ENCODE measurements at regions not wholly inside any gene's neighbourhood (a gene's known extent, or its start where the extent isn't known, plus 50 kb on each side); places are given as distances from the start of the nearest gene placed in this dataset.

GRCh38 chr1:36675931-36676562 lies 193.3 kb upstream of the CSF3R start:
- no peak for DNase-seq

DNA sequence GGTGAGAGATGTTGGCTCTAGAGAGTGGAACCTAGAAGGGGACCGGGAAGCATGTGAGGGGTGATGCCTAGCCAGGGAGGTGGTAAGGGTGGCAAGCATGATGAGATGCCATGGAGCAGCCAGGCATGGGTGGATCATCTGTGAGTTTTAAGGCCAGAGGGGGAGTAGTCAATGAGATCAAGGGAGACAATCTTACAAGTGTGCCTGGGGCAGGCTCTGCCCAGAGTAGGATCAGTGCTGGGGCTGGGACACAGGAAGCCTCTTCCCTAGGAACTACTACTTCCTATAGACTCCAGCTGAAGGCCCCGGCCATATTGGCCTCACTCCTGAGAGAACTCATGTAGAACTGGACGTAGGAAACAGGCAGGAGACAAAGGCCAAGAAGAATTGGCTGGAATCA lies 192.4 kb upstream of the CSF3R start:
- no peak for DNase-seq

GRCh38 chr1:36673202-36673601 lies 190.5 kb upstream of the CSF3R start:
- DNase-seq = no peak

GRCh38 chr1:36669262-36669661 lies 186.5 kb upstream of the CSF3R start:
- no peak for DNase-seq

DNA sequence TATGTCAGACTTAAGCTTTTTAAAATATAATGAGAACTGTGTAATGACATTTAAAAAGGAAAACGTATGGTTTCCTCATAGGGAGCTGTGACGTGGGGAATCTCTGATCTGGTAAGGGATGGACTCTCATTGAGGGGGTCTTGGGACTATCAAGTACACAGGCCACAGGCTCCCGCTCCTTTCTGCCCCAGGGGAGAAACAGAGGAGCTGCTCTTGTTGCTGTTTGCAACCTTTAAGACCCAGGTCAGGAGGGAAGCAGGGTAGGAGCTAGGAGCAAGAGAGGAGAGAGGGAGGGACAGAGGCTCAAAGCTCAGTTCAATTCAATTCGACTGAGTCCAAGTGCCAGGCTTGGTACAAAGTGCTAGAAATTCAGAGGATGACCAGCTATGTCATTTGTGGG lies 185.1 kb upstream of the CSF3R start:
- DNase-seq = no peak

DNA sequence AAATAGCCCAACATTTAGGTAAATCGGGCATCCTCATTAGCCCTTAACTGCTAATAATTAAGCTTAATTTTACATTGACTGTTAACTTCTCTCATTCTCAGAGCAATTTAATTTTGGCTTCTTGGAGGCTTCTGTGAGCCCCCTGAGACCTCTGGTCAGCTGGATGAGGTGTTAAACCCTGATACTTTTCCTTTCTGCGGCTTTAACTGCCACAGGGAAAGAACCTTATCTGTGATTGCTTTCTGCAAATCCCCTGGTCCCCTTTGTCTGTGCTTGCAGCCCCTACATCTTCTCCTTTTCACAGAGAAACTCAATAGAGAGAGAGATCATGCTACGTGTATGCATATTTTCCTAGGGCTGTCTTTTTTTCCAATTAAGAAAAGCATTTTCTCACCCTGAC lies 184.5 kb upstream of the CSF3R start:
- DNase-seq = no peak

DNA sequence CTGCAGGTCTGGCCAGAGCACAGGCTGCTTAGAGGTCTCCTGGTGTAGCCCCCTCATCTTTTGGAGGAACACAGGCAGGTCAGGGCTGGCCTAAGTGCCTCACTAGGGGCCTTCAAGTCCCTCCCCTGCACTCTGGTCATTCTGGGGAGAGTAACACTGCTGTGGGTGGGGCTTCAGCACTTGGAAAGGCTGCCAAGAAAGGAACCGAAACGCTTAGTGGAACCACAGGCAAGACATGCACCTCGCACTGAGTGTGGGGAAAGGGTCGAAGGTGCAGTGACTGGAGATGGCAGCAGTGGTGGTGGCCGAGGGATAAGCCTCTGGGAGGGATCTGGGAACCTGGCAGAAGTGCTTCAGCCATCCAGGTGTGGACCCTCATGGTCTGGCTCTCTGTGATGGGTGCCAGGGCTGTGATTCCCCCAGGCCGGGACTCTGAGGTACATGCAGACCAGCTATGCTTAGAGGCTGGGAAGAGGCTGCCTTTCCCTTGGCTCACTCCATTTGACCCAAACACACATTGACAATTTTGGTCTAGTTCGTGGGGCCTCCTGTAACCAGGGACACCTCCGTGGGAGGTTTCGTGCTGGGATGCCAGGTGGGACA lies 182.9 kb upstream of the CSF3R start:
- no peak for DNase-seq

- no peak for DNase-seq
These were observed 182.0 kb upstream of the CSF3R start for GRCh38 chr1:36664571-36665287.

GRCh38 chr1:36663772-36664430 lies 181.2 kb upstream of the CSF3R start:
- no peak for DNase-seq

DNA sequence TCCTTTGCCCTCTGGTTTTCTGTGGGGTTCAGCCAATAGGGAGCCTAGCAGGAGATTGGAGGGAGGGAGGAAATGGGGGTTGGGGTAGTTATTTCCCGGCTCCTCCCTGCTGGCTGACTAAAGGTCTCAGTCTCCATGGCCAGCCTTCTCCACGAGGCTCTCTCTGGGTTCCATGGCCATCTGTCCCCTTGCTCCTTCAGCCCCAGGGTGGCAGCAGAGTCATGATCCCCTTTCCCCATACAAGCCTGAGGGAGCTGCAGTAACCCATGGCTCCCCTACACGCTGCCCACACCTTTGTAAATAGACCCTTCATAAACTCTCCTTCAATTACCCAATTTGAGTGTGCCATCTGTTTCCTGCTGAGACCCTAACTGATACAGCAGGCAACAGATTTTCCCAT lies 176.1 kb upstream of the CSF3R start:
- DNase-seq = no peak

DNA sequence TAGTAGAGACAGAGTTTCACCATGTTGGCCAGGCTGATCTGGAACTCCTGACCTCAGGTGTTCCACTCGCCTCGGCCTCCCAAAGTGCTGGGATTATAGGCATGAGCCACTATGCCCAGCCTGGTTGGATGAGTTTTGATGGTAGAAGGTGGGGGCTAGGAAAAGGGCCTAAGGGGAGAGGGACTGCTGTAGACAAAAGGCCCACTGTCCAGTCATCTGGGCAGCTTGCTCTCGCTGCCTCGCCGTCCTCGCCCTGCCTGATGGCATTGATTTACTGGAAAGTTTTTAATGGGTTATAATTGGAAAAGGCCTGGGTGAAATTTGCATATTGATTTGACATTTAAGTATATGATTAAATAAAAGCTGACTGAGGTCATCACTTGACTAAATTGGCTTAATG lies 175.1 kb upstream of the CSF3R start:
- DNase-seq = no peak

DNA sequence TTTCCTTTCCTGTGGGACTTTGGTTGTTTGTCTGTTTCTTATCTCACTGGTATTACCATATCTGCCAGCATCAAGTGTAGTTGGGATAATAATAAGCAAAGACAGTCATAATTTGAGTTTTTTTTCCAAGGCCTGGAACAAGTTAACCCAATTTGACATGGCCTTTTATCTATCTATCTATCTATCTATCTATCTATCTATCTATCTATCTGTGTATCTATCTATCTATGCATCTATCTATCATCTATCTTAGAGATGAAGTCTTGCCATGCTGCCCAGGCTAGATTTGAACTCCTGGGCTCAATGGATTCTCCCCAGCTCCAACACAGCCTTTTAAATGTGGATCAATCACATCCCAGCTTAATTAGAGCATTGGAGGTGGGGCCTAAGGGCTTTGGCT lies 174.1 kb upstream of the CSF3R start:
- no peak for DNase-seq

- DNase-seq = no peak
These were observed 173.6 kb upstream of the CSF3R start for GRCh38 chr1:36656271-36656670.

- no peak for DNase-seq
These were observed 171.9 kb upstream of the CSF3R start for GRCh38 chr1:36654586-36654985.

- peak; percentile 85 for DNase-seq
These were observed 171.1 kb upstream of the CSF3R start for GRCh38 chr1:36653850-36654249.

DNA sequence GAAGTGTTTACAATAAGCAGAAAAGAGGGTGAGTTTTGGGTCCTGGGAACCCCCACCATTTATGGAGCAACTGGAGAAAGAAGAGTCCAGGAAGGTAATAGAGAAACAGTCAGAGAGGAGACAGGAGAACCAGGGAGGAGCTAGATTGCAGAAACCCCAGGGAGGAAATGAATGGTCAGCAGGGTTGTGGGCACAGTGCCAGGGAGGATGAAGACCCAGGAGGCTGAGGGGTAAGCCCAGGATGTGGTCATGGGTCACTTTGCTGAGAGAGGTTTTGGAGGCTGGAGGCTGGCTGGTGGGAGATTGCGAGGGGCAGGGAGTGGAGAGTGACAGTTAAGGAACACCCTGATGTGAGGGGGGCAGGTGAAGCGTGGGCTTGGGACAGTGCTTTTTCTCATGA lies 169.9 kb upstream of the CSF3R start:
- no peak for DNase-seq

- no peak for DNase-seq
These were observed 169.3 kb upstream of the CSF3R start for GRCh38 chr1:36652011-36652410.

DNA sequence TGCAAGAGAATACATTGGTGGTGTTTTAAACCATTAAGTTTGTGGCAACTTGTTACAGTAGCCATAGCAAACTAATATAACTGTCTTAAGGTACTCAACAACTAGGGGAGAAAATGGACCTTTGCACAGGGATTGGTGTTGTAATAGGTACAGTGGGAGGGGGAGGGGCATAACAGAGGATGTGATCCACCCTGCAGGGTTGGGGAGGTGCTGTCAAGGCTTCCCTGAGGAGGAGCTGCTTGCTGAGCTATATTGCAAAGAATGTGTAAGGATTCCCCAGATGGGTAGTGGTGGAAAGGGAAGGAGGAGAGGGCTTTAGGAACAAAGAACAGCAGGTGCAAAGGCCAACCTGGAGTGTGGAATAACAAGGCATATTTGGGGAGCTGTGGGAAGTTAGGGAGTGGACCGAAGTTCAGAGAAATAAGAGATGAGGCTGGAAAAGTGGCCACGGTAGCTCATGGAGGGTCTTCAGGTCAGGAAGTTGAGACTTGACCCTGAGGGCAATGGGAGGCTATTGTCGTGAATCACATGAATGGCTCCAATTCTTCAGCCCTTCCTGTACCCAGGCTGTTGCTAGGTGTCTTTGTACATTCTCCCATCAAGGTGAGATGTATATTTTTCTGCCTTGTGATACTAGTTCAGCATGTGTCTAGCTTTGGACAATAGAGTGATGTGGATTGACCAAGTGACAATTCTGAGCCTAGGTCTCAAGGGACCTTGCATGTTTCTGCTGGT lies 168.6 kb upstream of the CSF3R start:
- DNase-seq = no peak

GRCh38 chr1:36650200-36651065 lies 167.7 kb upstream of the CSF3R start:
- DNase-seq = peak; percentile 63

DNA sequence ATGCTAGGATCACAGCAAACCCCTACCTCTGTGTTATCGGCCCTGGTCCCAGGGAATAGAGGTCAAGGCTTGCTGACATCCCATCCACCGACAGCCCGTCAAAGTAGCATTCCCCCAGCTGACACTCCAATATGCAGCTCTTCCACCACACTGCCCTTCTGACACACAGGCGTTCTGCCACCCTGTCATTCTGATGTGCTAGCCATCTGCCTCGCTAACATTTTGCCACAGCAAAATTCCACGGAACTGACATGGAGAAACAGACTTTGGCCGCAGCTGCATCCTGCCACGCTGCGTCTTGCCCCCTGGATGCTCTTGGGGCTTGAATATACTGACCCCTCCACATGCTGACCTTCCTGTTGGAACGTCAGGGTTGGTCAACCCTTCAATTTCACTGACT lies 163.2 kb upstream of the CSF3R start:
- no peak for DNase-seq

GRCh38 chr1:36644556-36644955 lies 161.8 kb upstream of the CSF3R start:
- DNase-seq = no peak

Measured in tongue (tissue), 1 donor.